Smooth muscle cell (in vitro differentiated cells): ENCODE measurements at regions not wholly inside any gene's neighbourhood (a gene's known extent, or its start where the extent isn't known, plus 50 kb on each side); places are given as distances from the start of the nearest gene placed in this dataset.

Source experiments
- DNase-seq: peaks from one replicate; lab custom pipeline; 2025; ENCODE audit not compliant: unreplicated experiment; lab: John Stamatoyannopoulos, UW
- H2AFZ ChIP-seq: fragments of 200-600 bp; sonication (generic); 2 replicates; pipeline ENCODE4 v1.6.0; 2016; ENCODE audit warnings: antibody characterized with exemption, low read depth, mild to moderate bottlenecking
- H3F3A ChIP-seq: fragments of 200-600 bp; sonication (generic); 2 replicates; pipeline ENCODE4 v1.6.0; 2017; ENCODE audit warnings: antibody characterized with exemption, low read depth
- H3K27ac ChIP-seq: fragments of 200-600 bp; sonication (generic); 2 replicates; pipeline ENCODE4 v1.5.1; 2016; ENCODE audit warnings: low read depth, mild to moderate bottlenecking
- H3K27me3 ChIP-seq: fragments of 200-600 bp; sonication (generic); 2 replicates; pipeline ENCODE4 v1.6.1; 2016; ENCODE audit warnings: low read depth, mild to moderate bottlenecking
- H3K36me3 ChIP-seq: fragments of 200-600 bp; sonication (generic); 2 replicates; pipeline ENCODE4 v1.5.1; 2016; ENCODE audit warnings: low read depth
- H3K4me1 ChIP-seq: fragments of 200-600 bp; sonication (generic); 2 replicates; pipeline ENCODE4 v1.5.1; 2016; ENCODE audit warnings: low read depth
- H3K4me2 ChIP-seq: fragments of 200-600 bp; sonication (generic); 2 replicates; pipeline ENCODE4 v1.6.0; 2016; ENCODE audit warnings: mild to moderate bottlenecking
- H3K4me3 ChIP-seq: fragments of 200-600 bp; sonication (generic); 2 replicates; pipeline ENCODE4 v1.5.1; 2016; ENCODE audit warnings: mild to moderate bottlenecking
- H3K79me2 ChIP-seq: fragments of 200-600 bp; sonication (generic); 2 replicates; pipeline ENCODE4 v1.6.0; 2016; ENCODE audit warnings: low read depth, mild to moderate bottlenecking
- H3K9ac ChIP-seq: fragments of 200-600 bp; sonication (generic); 2 replicates; pipeline ENCODE4 v1.6.0; 2016; ENCODE audit warnings: low read depth
- H3K9me3 ChIP-seq: fragments of 200-600 bp; sonication (generic); replicated peaks from 2 replicates; pipeline ENCODE4 v1.5.1; 2016; ENCODE audit warnings: low read depth
- H4K20me1 ChIP-seq: fragments of 200-600 bp; sonication (generic); 2 replicates; pipeline ENCODE4 v1.6.0; 2016; ENCODE audit warnings: low read depth
- CTCF ChIP-seq: fragments of 200-600 bp; sonication (generic); IDR thresholded peaks from 2 replicates; pipeline ENCODE4 v1.5.1; 2017; ENCODE audit warnings: borderline replicate concordance, mild to moderate bottlenecking, antibody characterized with exemption; ENCODE audit not compliant: insufficient read depth, poor library complexity, severe bottlenecking
- whole genome bisulfite sequencing: methylation state at CpG from one replicate; pipeline ENCODE4 v1.1.7; 2016; ENCODE audit warnings: low lambda C conversion rate; 5-methylcytosine and 5-hydroxymethylcytosine counted together

GRCh38 chr12:130051900-130052299, 110.4 kb upstream of the FZD10 start:
- Histone ChIP-seq H3K27ac (no peak overlapping the region), H3K9me3 (no peaks in the 10 kb centered on the region), H3K4me1 (peaks cover 3% of the 10 kb centered on the region), H3K9ac (no peak overlapping the region), H3K79me2 (no peaks in the 10 kb centered on the region), H4K20me1 (no peaks in the 10 kb centered on the region), H3K4me3 (no peak overlapping the region), H3K27me3 (peaks cover 25% of the 10 kb centered on the region), H3K4me2 (no peak overlapping the region), H2AFZ (no peak overlapping the region), H3F3A (no peaks in the 10 kb centered on the region), H3K36me3 (no peaks in the 10 kb centered on the region)
- WGBS: 77% methylated on average over 10 of the region's 10 CpGs
- TF ChIP-seq CTCF: no peak
- DNase-seq: no peak

DNA sequence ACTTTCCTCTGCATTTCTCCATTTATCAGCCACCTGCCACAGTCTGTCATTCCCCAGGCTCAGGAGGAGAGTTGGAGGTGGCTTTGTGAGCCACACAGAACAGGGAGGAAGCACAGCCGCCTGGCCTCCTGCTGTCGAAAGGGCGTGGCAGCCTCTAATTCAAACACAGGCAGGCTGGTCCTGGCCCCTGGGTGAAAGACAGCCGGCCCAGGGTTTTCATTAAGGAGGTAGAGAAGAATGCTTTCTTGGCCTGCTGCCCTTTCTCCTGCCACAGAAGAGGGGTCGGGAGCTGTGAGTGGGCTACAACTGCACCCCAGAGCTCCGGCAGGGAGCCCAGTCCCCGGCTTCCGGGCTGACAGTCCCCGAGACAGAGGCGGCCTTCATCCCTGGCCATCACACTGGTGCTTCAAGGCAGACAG, 108.6 kb upstream of the FZD10 start:
- Histone ChIP-seq H3F3A (no peaks in the 10 kb centered on the region), H3K9me3 (no peaks in the 10 kb centered on the region), H3K27ac (no peak overlapping the region), H4K20me1 (no peaks in the 10 kb centered on the region), H3K36me3 (no peaks in the 10 kb centered on the region), H3K4me3 (no peak overlapping the region), H3K79me2 (no peaks in the 10 kb centered on the region), H3K9ac (no peak overlapping the region), H3K4me1 (peaks cover 3% of the 10 kb centered on the region), H2AFZ (no peak overlapping the region), H3K4me2 (no peak overlapping the region), H3K27me3 (peaks cover 27% of the 10 kb centered on the region)
- TF ChIP-seq CTCF: no peak
- no peak for DNase-seq
- 55% methylated on average over 10 of the region's 10 CpGs for WGBS

GRCh38 chr12:130054803-130055202, 107.5 kb upstream of the FZD10 start:
- TF ChIP-seq CTCF: no peak
- no peaks in the 10 kb centered on the region for H3K79me2 ChIP-seq
- WGBS: 92% methylated on average over 3 of the region's 5 CpGs
- H3K36me3 ChIP-seq: no peaks in the 10 kb centered on the region
- H2AFZ ChIP-seq: no peak overlapping the region
- peaks cover 33% of the 10 kb centered on the region for H3K27me3 ChIP-seq
- H4K20me1 ChIP-seq: no peaks in the 10 kb centered on the region
- no peaks in the 10 kb centered on the region for H3K9me3 ChIP-seq
- H3K4me1 ChIP-seq: peaks cover 3% of the 10 kb centered on the region
- H3K4me3 ChIP-seq: no peak overlapping the region
- no peak overlapping the region for H3K27ac ChIP-seq
- DNase-seq: no peak
- H3K9ac ChIP-seq: no peak overlapping the region
- H3F3A ChIP-seq: no peaks in the 10 kb centered on the region
- H3K4me2 ChIP-seq: no peak overlapping the region

DNA sequence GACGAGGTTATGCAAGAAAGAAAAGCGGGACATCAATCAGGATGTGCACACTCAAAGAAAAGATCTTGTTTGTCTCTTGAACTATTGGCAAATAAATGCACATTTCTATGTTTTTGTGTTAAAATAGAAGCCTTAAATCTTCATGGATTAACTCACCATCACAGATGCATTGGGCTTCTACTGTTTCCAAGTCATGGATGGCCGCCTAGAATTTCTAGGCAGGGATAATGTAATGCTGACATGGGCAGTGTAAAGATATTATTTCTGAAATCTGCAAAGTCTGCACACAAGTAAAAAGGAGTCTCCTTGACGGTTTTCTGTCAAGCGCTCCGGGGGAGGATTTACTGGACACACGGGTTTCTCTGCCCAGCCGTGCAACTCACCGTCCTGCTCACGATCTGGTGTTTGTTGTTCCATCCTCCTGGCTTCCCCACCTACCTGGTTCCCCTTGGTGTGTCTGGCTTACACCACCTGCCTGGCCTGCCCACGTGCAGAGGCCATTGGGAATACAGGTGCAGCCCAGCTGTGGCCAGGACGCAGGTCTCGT, 103.3 kb upstream of the FZD10 start:
- no peak for TF ChIP-seq CTCF
- no peak overlapping the region for H3K4me2 ChIP-seq
- no peaks in the 10 kb centered on the region for H3K36me3 ChIP-seq
- H3K4me3 ChIP-seq: no peak overlapping the region
- no peak overlapping the region for H2AFZ ChIP-seq
- H3K27ac ChIP-seq: no peak overlapping the region
- H3K9me3 ChIP-seq: no peaks in the 10 kb centered on the region
- no peaks in the 10 kb centered on the region for H4K20me1 ChIP-seq
- 81% methylated on average over 13 of the region's 13 CpGs for WGBS
- H3K79me2 ChIP-seq: no peaks in the 10 kb centered on the region
- peaks cover 12% of the 10 kb centered on the region for H3K27me3 ChIP-seq
- H3F3A ChIP-seq: no peaks in the 10 kb centered on the region
- no peak for DNase-seq
- no peaks in the 10 kb centered on the region for H3K4me1 ChIP-seq
- no peak overlapping the region for H3K9ac ChIP-seq
